ENCODE measurements at regions not wholly inside any gene's neighbourhood (a gene's known extent, or its start where the extent isn't known, plus 50 kb on each side); places are given as distances from the start of the nearest gene placed in this dataset.

DNA sequence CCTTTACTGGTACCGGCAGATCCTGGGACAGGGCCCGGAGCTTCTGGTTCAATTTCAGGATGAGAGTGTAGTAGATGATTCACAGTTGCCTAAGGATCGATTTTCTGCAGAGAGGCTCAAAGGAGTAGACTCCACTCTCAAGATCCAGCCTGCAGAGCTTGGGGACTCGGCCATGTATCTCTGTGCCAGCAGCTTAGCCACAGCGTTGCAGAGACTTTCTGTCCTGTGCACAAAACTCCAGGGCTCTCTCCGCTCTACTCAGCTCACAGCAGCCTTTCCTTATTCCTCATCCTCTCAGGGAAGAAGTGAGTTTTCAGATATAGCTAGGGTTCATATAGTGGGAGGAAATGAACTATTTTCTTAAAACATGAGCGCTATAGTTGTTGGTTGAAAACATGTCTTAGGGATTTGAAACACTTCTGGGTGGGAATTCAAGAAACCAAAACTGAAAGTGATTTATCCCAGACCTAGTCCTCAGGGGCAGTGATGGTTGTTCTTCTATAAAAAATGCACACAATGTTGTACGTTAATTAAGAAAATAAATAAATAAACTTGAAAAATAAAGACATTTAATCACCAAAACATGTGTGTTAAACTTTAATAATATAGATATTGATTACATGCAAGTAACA is 150.2 kb upstream of the PRSS58 start:
- H3K4me3 ChIP-seq: peak overlapping the region in 2 of 8 donors; percentile 8 to 23
- peak overlapping the region in 2 of 8 donors; percentile 5 to 23 for H3K27ac ChIP-seq
- TF ChIP-seq POLR2AphosphoS5 (IDR thresholded peaks at IDR 0.05): no peak
- no peak for TF ChIP-seq POLR2A (IDR thresholded peaks at IDR 0.05)
- WGBS, 5 donors: 67 to 79% (median 69%) methylated on average over 8 of the region's 8 CpGs
- H3K36me3 ChIP-seq: no peaks in the 10 kb centered on the region
- H3K27me3 ChIP-seq (replicated peaks in 1 of 7): no peaks in the 10 kb centered on the region
- no peaks in the 10 kb centered on the region for H3K4me1 ChIP-seq
- intact Hi-C loops (cut with DNase I; ENCODE audit: low total_unique reads): no loop called here
- H3K9me3 ChIP-seq: no peaks in the 10 kb centered on the region
- DNase-seq: no peak

DNA sequence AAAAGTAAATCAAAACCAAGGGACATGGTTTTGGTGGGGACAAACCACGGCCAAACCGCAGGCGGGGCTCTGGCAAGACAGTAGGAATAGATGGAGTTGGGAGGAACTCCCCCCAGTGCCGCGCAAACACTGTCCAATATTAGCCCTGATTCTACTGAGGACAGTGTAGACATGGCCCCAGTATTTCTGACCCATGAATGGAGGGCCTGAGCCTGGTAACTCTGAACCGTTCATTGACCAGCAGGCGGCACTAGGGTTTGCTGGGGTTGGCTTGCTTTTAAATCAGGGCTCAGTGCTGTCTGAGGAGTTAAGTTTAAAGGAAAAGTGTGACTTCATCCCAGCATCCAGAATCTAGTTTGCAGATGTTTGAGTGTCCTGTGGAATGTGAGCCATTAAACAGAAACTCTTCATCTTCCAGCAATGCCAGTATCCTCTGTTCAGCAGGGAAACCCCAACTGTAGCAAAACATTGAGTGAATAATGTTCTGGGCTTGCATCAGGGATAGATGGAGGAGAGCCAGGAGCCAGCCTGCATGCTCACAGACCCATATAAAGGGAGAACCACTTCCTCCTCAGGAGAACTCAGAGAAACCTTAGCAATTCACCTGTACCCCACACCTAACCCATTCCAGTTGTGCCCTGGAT is 147.4 kb upstream of the PRSS58 start:
- intact Hi-C loops (cut with DNase I; ENCODE audit: low total_unique reads): no loop called here
- H3K27ac ChIP-seq: no peak overlapping the region
- H3K9me3 ChIP-seq: no peaks in the 10 kb centered on the region
- H3K36me3 ChIP-seq: no peaks in the 10 kb centered on the region
- H3K27me3 ChIP-seq (replicated peaks in 1 of 7): no peaks in the 10 kb centered on the region
- H3K4me3 ChIP-seq: no peak overlapping the region
- no peak for DNase-seq
- no peak for TF ChIP-seq POLR2A (IDR thresholded peaks at IDR 0.05)
- TF ChIP-seq, protein P1, sequence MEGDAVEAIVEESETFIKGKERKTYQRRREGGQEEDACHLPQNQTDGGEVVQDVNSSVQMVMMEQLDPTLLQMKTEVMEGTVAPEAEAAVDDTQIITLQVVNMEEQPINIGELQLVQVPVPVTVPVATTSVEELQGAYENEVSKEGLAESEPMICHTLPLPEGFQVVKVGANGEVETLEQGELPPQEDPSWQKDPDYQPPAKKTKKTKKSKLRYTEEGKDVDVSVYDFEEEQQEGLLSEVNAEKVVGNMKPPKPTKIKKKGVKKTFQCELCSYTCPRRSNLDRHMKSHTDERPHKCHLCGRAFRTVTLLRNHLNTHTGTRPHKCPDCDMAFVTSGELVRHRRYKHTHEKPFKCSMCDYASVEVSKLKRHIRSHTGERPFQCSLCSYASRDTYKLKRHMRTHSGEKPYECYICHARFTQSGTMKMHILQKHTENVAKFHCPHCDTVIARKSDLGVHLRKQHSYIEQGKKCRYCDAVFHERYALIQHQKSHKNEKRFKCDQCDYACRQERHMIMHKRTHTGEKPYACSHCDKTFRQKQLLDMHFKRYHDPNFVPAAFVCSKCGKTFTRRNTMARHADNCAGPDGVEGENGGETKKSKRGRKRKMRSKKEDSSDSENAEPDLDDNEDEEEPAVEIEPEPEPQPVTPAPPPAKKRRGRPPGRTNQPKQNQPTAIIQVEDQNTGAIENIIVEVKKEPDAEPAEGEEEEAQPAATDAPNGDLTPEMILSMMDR (IDR thresholded peaks at IDR 0.05 in 8 of 11, conservative IDR thresholded peaks at IDR 0.05 in 3 of 11): no peak
- TF ChIP-seq POLR2AphosphoS5 (IDR thresholded peaks at IDR 0.05): no peak
- WGBS, 5 donors: 71 to 94% (median 79%) methylated on average over 7 of the region's 7 CpGs
- no peaks in the 10 kb centered on the region for H3K4me1 ChIP-seq

DNA sequence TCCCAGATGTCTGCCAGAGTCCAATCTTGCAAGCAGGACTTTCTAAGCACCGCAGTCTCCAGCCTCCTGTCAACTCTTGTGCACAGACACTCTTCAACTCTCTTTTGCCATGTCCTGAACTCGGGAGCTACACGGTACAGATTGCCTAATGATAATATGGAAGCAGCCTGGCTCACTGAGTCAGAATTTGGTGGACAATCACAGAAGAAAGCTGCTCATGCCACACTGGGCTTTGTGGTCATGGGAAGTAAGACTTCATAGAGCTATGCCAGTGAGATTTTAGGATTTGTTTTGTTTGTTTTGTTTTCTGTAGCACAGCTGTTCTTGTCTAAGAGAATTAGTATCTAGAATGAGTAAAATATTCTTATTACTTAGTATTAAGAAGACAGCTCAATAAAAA is 144.1 kb upstream of the PRSS58 start:
- DNase-seq: no peak

DNA sequence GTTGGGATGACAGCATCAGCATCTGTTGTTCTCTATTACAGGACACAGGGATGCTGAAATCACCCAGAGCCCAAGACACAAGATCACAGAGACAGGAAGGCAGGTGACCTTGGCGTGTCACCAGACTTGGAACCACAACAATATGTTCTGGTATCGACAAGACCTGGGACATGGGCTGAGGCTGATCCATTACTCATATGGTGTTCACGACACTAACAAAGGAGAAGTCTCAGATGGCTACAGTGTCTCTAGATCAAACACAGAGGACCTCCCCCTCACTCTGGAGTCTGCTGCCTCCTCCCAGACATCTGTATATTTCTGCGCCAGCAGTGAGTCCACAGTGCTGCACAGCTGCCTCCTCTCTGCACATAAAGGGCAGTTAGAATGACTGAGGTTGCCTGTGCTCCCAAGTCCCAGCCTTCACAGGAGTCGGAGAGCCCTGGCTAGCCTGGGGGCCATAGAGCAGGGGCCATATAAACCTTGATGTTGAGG is 142.2 kb upstream of the PRSS58 start:
- Histone ChIP-seq H3K36me3 (no peaks in the 10 kb centered on the region), H3K4me3 (no peak overlapping the region), H3K9me3 (no peaks in the 10 kb centered on the region), H3K4me1 (no peaks in the 10 kb centered on the region), H3K27ac (no peak overlapping the region), H3K27me3 (replicated peaks in 1 of 7) (no peaks in the 10 kb centered on the region)
- TF ChIP-seq POLR2A (IDR thresholded peaks at IDR 0.05): no peak
- no peak for TF ChIP-seq POLR2AphosphoS5 (IDR thresholded peaks at IDR 0.05)
- TF ChIP-seq, protein P1 (IDR thresholded peaks at IDR 0.05 in 8 of 11, conservative IDR thresholded peaks at IDR 0.05 in 3 of 11): no peak
- intact Hi-C loops (cut with DNase I; ENCODE audit: low total_unique reads): no loop called here
- 64 to 92% (median 73%) methylated on average over 4 to 5 of the region's 5 CpGs for WGBS, 5 donors
- no peak for DNase-seq

More for the DNA sequence above, 144.1 kb upstream of the PRSS58 start:
- Histone ChIP-seq H3K27ac (no peak overlapping the region), H3K4me3 (no peak overlapping the region), H3K27me3 (replicated peaks in 1 of 7) (no peaks in the 10 kb centered on the region), H3K36me3 (no peaks in the 10 kb centered on the region), H3K9me3 (no peaks in the 10 kb centered on the region), H3K4me1 (no peaks in the 10 kb centered on the region)
- 69 to 94% (median 80%) methylated on average over 3 of the region's 3 CpGs for WGBS, 5 donors
- TF ChIP-seq, protein P1 (IDR thresholded peaks at IDR 0.05 in 8 of 11, conservative IDR thresholded peaks at IDR 0.05 in 3 of 11): no peak
- no peak for TF ChIP-seq POLR2A (IDR thresholded peaks at IDR 0.05)
- no peak for TF ChIP-seq POLR2AphosphoS5 (IDR thresholded peaks at IDR 0.05)
- intact Hi-C loops (cut with DNase I; ENCODE audit: low total_unique reads): no loop called here

Measured in spleen (tissue), 11 donors.